Endothelial cell of umbilical vein (primary cell): ENCODE measurements at regions not wholly inside any gene's neighbourhood (a gene's known extent, or its start where the extent isn't known, plus 50 kb on each side); places are given as distances from the start of the nearest gene placed in this dataset.

Experiments used
- BruUV-seq: library from RNA; stranded (reverse); fragments of 400-500 nt; replicated peaks from 2 replicates; lab custom pipeline; 2021; lab: Mats Ljungman, UMichigan
- CTCF ChIA-PET: fragments of 300-600, 350-600 bp; sonication (Branson Sonifier 250); formaldehyde crosslinking; loops from one replicate; lab custom pipeline; 2021; ENCODE audit warnings: antibody characterized with exemption, inconsistent platforms; lab: Charles Lee
- POLR2A ChIA-PET: fragments of 300-600, 350-600 bp; sonication (Branson Sonifier 250); formaldehyde crosslinking; loops from one replicate; lab custom pipeline; 2021; ENCODE audit warnings: antibody characterized with exemption, inconsistent platforms; lab: Charles Lee
- DNase-seq: peaks from one replicate; pipeline ENCODE4 v3.0.0-alpha.2; 2011; ENCODE audit warnings: low read depth, low spot score
- FAIRE-seq: peaks from 2 replicates; lab custom pipeline; 2011; peaks lifted over from hg19 to GRCh38; lab: Jason Lieb, UNC
- H2AFZ ChIP-seq: 2 replicates; pipeline ENCODE4 v1.6.0; 2012; ENCODE audit warnings: low read depth, low read length, control low read depth, inconsistent platforms
- H3K27ac ChIP-seq: 2 replicates; pipeline ENCODE4 v1.5.1; 2011; ENCODE audit warnings: low read depth, mild to moderate bottlenecking, control low read depth, low read length, moderate library complexity; ENCODE audit not compliant: insufficient read depth
- H3K27me3 ChIP-seq, 2 experiments: 2 replicates each; pipeline versions ENCODE4 v1.6.0 to v1.6.1; 2011; ENCODE audit warnings: low read length in 2 of 2, mixed read lengths in 1 of 2; ENCODE audit not compliant: control insufficient read depth in 2 of 2, insufficient read depth in 2 of 2
- H3K36me3 ChIP-seq, 2 experiments: 2 replicates in 1 of 2; 3 replicates in 1 of 2; pipeline ENCODE4 v1.5.1; 2011; ENCODE audit warnings: low read length in 2 of 2, mild to moderate bottlenecking in 1 of 2, moderate library complexity in 1 of 2; ENCODE audit not compliant: control insufficient read depth in 2 of 2, insufficient read depth in 2 of 2; ENCODE audit errors: extremely low read depth in 1 of 2
- H3K4me1 ChIP-seq: 3 replicates; pipeline ENCODE4 v1.5.1; 2011; ENCODE audit warnings: mild to moderate bottlenecking, low read length; ENCODE audit not compliant: control insufficient read depth, insufficient read depth; ENCODE audit errors: extremely low read depth
- H3K4me2 ChIP-seq: 2 replicates; pipeline ENCODE4 v1.6.1; 2011; ENCODE audit warnings: low read length, control low read depth, mixed read lengths; ENCODE audit not compliant: insufficient read depth
- H3K4me3 ChIP-seq, 3 experiments: fragments of 200-600 bp in 1 of 3; sonication (generic), shearing (Covaris generic) in 1 of 3; replicated peaks in 1 of 3; 2 replicates each; pipeline ENCODE4 v1.5.1; 2011 to 2016; ENCODE audit warnings: control low read depth in 3 of 3, low read length in 3 of 3, mild to moderate bottlenecking in 2 of 3, inconsistent platforms in 1 of 3, low read depth in 1 of 3, moderate library complexity in 1 of 3; ENCODE audit not compliant: insufficient read depth in 1 of 3
- H3K79me2 ChIP-seq: 2 replicates; pipeline ENCODE4 v1.6.0; 2012; ENCODE audit warnings: low read length, inconsistent platforms; ENCODE audit not compliant: control insufficient read depth, insufficient read depth
- H3K9ac ChIP-seq: replicated peaks from 2 replicates; pipeline ENCODE3; 2011; ENCODE audit warnings: low read length, control low read depth; ENCODE audit not compliant: insufficient read depth; ENCODE audit errors: extremely low read depth
- H3K9me1 ChIP-seq: replicated peaks from 3 replicates; pipeline ENCODE4 v1.6.0; 2011; ENCODE audit warnings: mild to moderate bottlenecking, low read length; ENCODE audit not compliant: control insufficient read depth, insufficient read depth; ENCODE audit errors: extremely low read depth
- H3K9me3 ChIP-seq: replicated peaks from 2 replicates; pipeline ENCODE4 v1.5.1; 2012; ENCODE audit warnings: low read length, inconsistent platforms; ENCODE audit not compliant: control insufficient read depth, insufficient read depth
- H4K20me1 ChIP-seq: replicated peaks from 2 replicates; pipeline ENCODE3; 2011; ENCODE audit warnings: mild to moderate bottlenecking, low read length; ENCODE audit not compliant: control insufficient read depth, insufficient read depth; ENCODE audit errors: extremely low read depth
- CTCF ChIP-seq, 2 donors: IDR thresholded peaks; 1 replicate in 1 of 2; 2 replicates in 1 of 2; pipeline ENCODE4 v1.5.1; 2011; ENCODE audit warnings: low read length in 2 of 2, mild to moderate bottlenecking in 2 of 2, moderate library complexity in 2 of 2, control low read depth in 1 of 2, inconsistent platforms in 1 of 2, low read depth in 1 of 2; ENCODE audit not compliant: insufficient read depth in 1 of 2; ENCODE audit errors: extremely low read depth in 1 of 2
- EZH2 ChIP-seq: IDR thresholded peaks from 2 replicates; pipeline ENCODE4 v1.6.1; 2012; ENCODE audit warnings: borderline replicate concordance, low read depth, mild to moderate bottlenecking, moderate library complexity, low read length, inconsistent platforms; ENCODE audit not compliant: severe bottlenecking
- FOS ChIP-seq: IDR thresholded peaks from 2 replicates; pipeline ENCODE4 v1.6.1; 2011; ENCODE audit warnings: mild to moderate bottlenecking, low read length, moderate library complexity, borderline replicate concordance; ENCODE audit not compliant: insufficient read depth
- GATA2 ChIP-seq: IDR thresholded peaks from 2 replicates; pipeline ENCODE4 v1.7.0; 2011; ENCODE audit warnings: low read depth, mild to moderate bottlenecking, moderate library complexity, mixed read lengths, low read length; ENCODE audit not compliant: insufficient read length, insufficient read depth
- JUN ChIP-seq: IDR thresholded peaks from 2 replicates; pipeline ENCODE4 v1.6.1; 2011; ENCODE audit warnings: borderline replicate concordance, low read depth; ENCODE audit not compliant: insufficient read length, insufficient read depth
- MYC ChIP-seq: IDR thresholded peaks from one replicate; pipeline ENCODE4 v1.6.1; 2011; ENCODE audit warnings: mild to moderate bottlenecking, low read depth, low read length
- POLR2A ChIP-seq: IDR thresholded peaks from 2 replicates; pipeline ENCODE4 v1.6.1; 2012; ENCODE audit warnings: low read depth, mild to moderate bottlenecking, control low read depth, low read length
- POLR2AphosphoS5 ChIP-seq: IDR thresholded peaks from 2 replicates; pipeline ENCODE4 v1.6.1; 2012; ENCODE audit warnings: low read depth, mild to moderate bottlenecking, control low read depth, low read length, moderate library complexity; ENCODE audit not compliant: insufficient read depth
- dilution Hi-C: fragments of 300-500 bp; cut with MboI; formaldehyde crosslinking; loops from one replicate; pipeline ENCODE4 v1.15.0; 2019; ENCODE audit warnings: low sequenced_read_pairs; ENCODE audit not compliant: extremely low pct_ligation_motif_present
- intact Hi-C: fragments of 100-400 bp; cut with micrococcal nuclease; formaldehyde crosslinking; loops from one replicate; pipeline ENCODE4 v1.10.0; 2022
- TF ChIP-seq, protein P1 (sequence below): IDR thresholded peaks from 2 replicates; pipeline ENCODE4 v1.6.1; 2011; ENCODE audit not compliant: insufficient read depth, insufficient read length

- DNase-seq: no peak
- intact Hi-C loops (no loop called here), dilution Hi-C loops (no loop called here)
- H3K27ac ChIP-seq: no peak overlapping the region
- H3K9ac ChIP-seq: no peak overlapping the region
- no peaks in the 10 kb centered on the region for H3K36me3 ChIP-seq
- POLR2A ChIA-PET: no interaction called here
- H3K9me3 ChIP-seq: no peaks in the 10 kb centered on the region
- no peaks in the 10 kb centered on the region for H3K4me1 ChIP-seq
- FAIRE-seq: no peak
- H3K27me3 ChIP-seq: no peaks in the 10 kb centered on the region
- no peaks in the 10 kb centered on the region for H3K9me1 ChIP-seq
- CTCF ChIA-PET: no interaction called here
- H4K20me1 ChIP-seq: no peaks in the 10 kb centered on the region
- no peak overlapping the region for H3K4me2 ChIP-seq
- H3K79me2 ChIP-seq: no peaks in the 10 kb centered on the region
- no peak overlapping the region for H3K4me3 ChIP-seq
- no peak overlapping the region for H2AFZ ChIP-seq
- no peak for TF ChIP-seq JUN
- TF ChIP-seq FOS: no peak
- no peak for TF ChIP-seq EZH2
- no peak for TF ChIP-seq POLR2A
- no peak for TF ChIP-seq CTCF (IDR thresholded peaks at IDR 0.05; ENCODE audit: extremely low read depth in 1 of 2, insufficient read depth in 1 of 2, low read depth in 1 of 2, low read length in 2 of 2)
- TF ChIP-seq, protein P1, sequence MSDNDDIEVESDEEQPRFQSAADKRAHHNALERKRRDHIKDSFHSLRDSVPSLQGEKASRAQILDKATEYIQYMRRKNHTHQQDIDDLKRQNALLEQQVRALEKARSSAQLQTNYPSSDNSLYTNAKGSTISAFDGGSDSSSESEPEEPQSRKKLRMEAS: no peak
- TF ChIP-seq GATA2: no peak
- TF ChIP-seq MYC: no peak
- TF ChIP-seq POLR2AphosphoS5: no peak
- no TSS peak for BruUV-seq
Observed at GRCh38 chr4:113827285-113827684, 65.7 kb upstream of the CAMK2D start.
